Heart right ventricle (tissue), 16 donors: ENCODE measurements at regions not wholly inside any gene's neighbourhood (a gene's known extent, or its start where the extent isn't known, plus 50 kb on each side); places are given as distances from the start of the nearest gene placed in this dataset.

ENCODE experiments used
- ATAC-seq, 8 donors: fragments of 200-7000 bp; cut with Tn5 transposase; one replicate each; pipeline ENCODE4 v1.9.1; 2020; ENCODE audit warnings: mild to moderate bottlenecking in 8 of 8, moderate library complexity in 8 of 8, moderate number of reproducible peaks in 1 of 8
- DNase-seq, 2 donors: peaks; one replicate each; pipeline ENCODE4 v3.0.0-alpha.2; 2020
- H3K27ac ChIP-seq, 10 donors: fragments of 200-600 bp; sonication (generic) in 2 of 10; one replicate each; pipeline versions ENCODE4 v1.5.0 to v1.8.0; 2020 to 2022; ENCODE audit warnings: mild to moderate bottlenecking in 3 of 10
- H3K27me3 ChIP-seq, 7 donors: fragments of 200-600 bp; one replicate each; pipeline ENCODE4 v1.8.0; 2021 to 2022; ENCODE audit warnings: mild to moderate bottlenecking in 2 of 7
- H3K36me3 ChIP-seq, 9 donors: fragments of 200-600 bp; sonication (generic) in 1 of 9; one replicate each; pipeline versions ENCODE4 v1.5.0 to v1.8.0; 2020 to 2022; ENCODE audit warnings: mild to moderate bottlenecking in 2 of 9
- H3K4me1 ChIP-seq, 9 donors: fragments of 200-600 bp; sonication (generic) in 1 of 9; one replicate each; pipeline versions ENCODE4 v1.5.0 to v1.8.0; 2020 to 2022; ENCODE audit warnings: mild to moderate bottlenecking in 4 of 9
- H3K4me3 ChIP-seq, 10 donors: fragments of 200-600 bp; sonication (generic) in 2 of 10; one replicate each; pipeline versions ENCODE4 v1.5.0 to v1.8.0; 2020 to 2022; ENCODE audit warnings: mild to moderate bottlenecking in 7 of 10, moderate library complexity in 2 of 10
- H3K9me3 ChIP-seq, 11 donors: fragments of 200-600 bp in 10 of 11; sonication (generic) in 2 of 11; one replicate each; pipeline versions ENCODE4 v1.5.0 to v1.8.0; 2013 to 2022; ENCODE audit warnings: mild to moderate bottlenecking in 2 of 11, control low read depth in 1 of 11, moderate library complexity in 1 of 11
- CTCF ChIP-seq, 9 donors: fragments of 200-600 bp; sonication (generic) in 2 of 9; IDR thresholded peaks; one replicate each; pipeline versions ENCODE4 v1.5.0 to v1.8.0; 2021 to 2022; ENCODE audit warnings: antibody characterized with exemption in 9 of 9, mild to moderate bottlenecking in 5 of 9, moderate library complexity in 1 of 9
- WGBS, 2 donors: extraction: QIAGEN DNeasy Blood & Tissue Kit; methylation state at CpG; one replicate each; pipeline ENCODE4 v1.1.7; 2013; ENCODE audit warnings: inconsistent platforms in 1 of 2; 5-methylcytosine and 5-hydroxymethylcytosine counted together
- intact Hi-C, 10 donors: fragments of 100-400 bp; cut with DNase I; formaldehyde crosslinking; loops; one replicate each; pipeline versions ENCODE4 v1.11.1 to v1.14.2; 2022
- donor health status: Arrhythmogenic right ventricular cardiomyopathy.
- donor health status: ischemic (EF 13 %, LVEDD 7.1; RV severe dilation, severe dysfunction).
- donor health status: healthy with polysubstance abuse.
- donor health status: DM: no; HTN: yes; CAD: no.
- donor health status: DM: no; HTN: no; CAD: no.
- donor health status: ischemic (EF 25% LVEDD 6.9; RV normal size, moderate dysfunction).
- donor health status: ischemic (EF 25% LVEDD 5.7; RV mildly dilated, moderate dysfunction).
- donor health status: healthy.
- donor health status: DM: yes; HTN: yes; CAD: no.
- donor health status: Ischemic cardiomyopathy.
- donor health status: ischemic (EF 35%, LVEDD 5.7; RV mildly dilated, moderate dysfunction).
- donor health status: nonischemic (EF 11% LVEDD 7.7; RV severe dilation, severe dysfunction).
- donor health status: DM: yes; HTN: yes; CAD: no.
- donor health status: PGD.
- donor health status: ischemic (EF 29% LVEDD 5.4; RV normal size, mild dysfunction).
- donor health status: nonischemic (EF 23%, LVEDD 6.1; RV moderate dilation, normal function).

GRCh38 chr3:74303711-74304110 is 310.7 kb downstream of the CNTN3 start:
- no peak for TF ChIP-seq CTCF (IDR thresholded peaks at IDR 0.05)
- Histone ChIP-seq H3K4me1 (peaks cover 0 to 14% (median 0%) of the 10 kb centered on the region in 9 donors), H3K36me3 (no peaks in the 10 kb centered on the region), H3K4me3 (no peak overlapping the region), H3K27ac (no peak overlapping the region), H3K27me3 (no peaks in the 10 kb centered on the region), H3K9me3 (no peaks in the 10 kb centered on the region)
- 68 to 84% methylated on average over 2 of the region's 2 CpGs for WGBS, 2 donors
- DNase-seq = no peak
- intact Hi-C loops = no loop called here
- no peak for ATAC-seq

GRCh38 chr3:74302969-74303368 is 311.5 kb downstream of the CNTN3 start:
- DNase-seq = no peak
- H3K27ac ChIP-seq = no peak overlapping the region
- H3K36me3 ChIP-seq = no peaks in the 10 kb centered on the region
- H3K4me3 ChIP-seq = no peak overlapping the region
- H3K27me3 ChIP-seq = no peaks in the 10 kb centered on the region
- no peak for TF ChIP-seq CTCF (IDR thresholded peaks at IDR 0.05)
- WGBS, 2 donors = 14 to 23% methylated on average over 1 of the region's 1 CpG
- intact Hi-C loops = no loop called here
- peak in 1 of 8 donors; percentile 53 for ATAC-seq
- H3K4me1 ChIP-seq = peaks cover 0 to 14% (median 0%) of the 10 kb centered on the region in 9 donors
- no peaks in the 10 kb centered on the region for H3K9me3 ChIP-seq

GRCh38 chr3:74302281-74302680 is 312.2 kb downstream of the CNTN3 start:
- Histone ChIP-seq H3K9me3 (no peaks in the 10 kb centered on the region), H3K4me1 (peaks cover 0 to 14% (median 0%) of the 10 kb centered on the region in 9 donors), H3K4me3 (no peak overlapping the region), H3K27me3 (no peaks in the 10 kb centered on the region), H3K36me3 (no peaks in the 10 kb centered on the region), H3K27ac (no peak overlapping the region)
- intact Hi-C loops = no loop called here
- ATAC-seq = no peak
- 16% methylated on average over 1 of the region's 1 CpG for WGBS, 2 donors
- no peak for TF ChIP-seq CTCF (IDR thresholded peaks at IDR 0.05)
- no peak for DNase-seq

GRCh38 chr3:74301056-74301455 is 313.4 kb downstream of the CNTN3 start:
- Histone ChIP-seq H3K27ac (no peak overlapping the region), H3K4me3 (no peak overlapping the region), H3K27me3 (no peaks in the 10 kb centered on the region), H3K4me1 (peaks cover 0 to 14% (median 0%) of the 10 kb centered on the region in 9 donors), H3K9me3 (no peaks in the 10 kb centered on the region), H3K36me3 (no peaks in the 10 kb centered on the region)
- TF ChIP-seq CTCF (IDR thresholded peaks at IDR 0.05) = no peak
- peak in 3 of 8 donors; percentile 20 to 50 (median 31) for ATAC-seq
- DNase-seq = no peak
- intact Hi-C loops = no loop called here
